Hepatocyte (in vitro differentiated cells): ENCODE measurements at regions not wholly inside any gene's neighbourhood (a gene's known extent, or its start where the extent isn't known, plus 50 kb on each side); places are given as distances from the start of the nearest gene placed in this dataset.

Source experiments
- DNase-seq: peaks from one replicate; pipeline ENCODE4 v3.0.0-alpha.2; 2016; ENCODE audit warnings: low spot score
- H2AFZ ChIP-seq: fragments of 200-600 bp; sonication (generic); 2 replicates; pipeline ENCODE4 v1.6.0; 2016; ENCODE audit warnings: antibody characterized with exemption, mild to moderate bottlenecking
- H3K27ac ChIP-seq: fragments of 200-600 bp; sonication (generic); 2 replicates; pipeline ENCODE4 v1.5.1; 2016; ENCODE audit warnings: mild to moderate bottlenecking
- H3K27me3 ChIP-seq: fragments of 200-600 bp; sonication (generic); 2 replicates; pipeline ENCODE4 v1.6.1; 2016
- H3K36me3 ChIP-seq: fragments of 200-600 bp; sonication (generic); replicated peaks from 2 replicates; pipeline ENCODE4 v1.5.1; 2016; ENCODE audit warnings: low read depth; ENCODE audit not compliant: insufficient read depth
- H3K4me1 ChIP-seq: fragments of 200-600 bp; sonication (generic); 2 replicates; pipeline ENCODE4 v1.5.1; 2016; ENCODE audit warnings: mild to moderate bottlenecking, moderate library complexity; ENCODE audit not compliant: insufficient read depth
- H3K4me2 ChIP-seq: fragments of 200-600 bp; sonication (generic); 2 replicates; pipeline ENCODE4 v1.6.0; 2016
- H3K4me3 ChIP-seq: fragments of 200-600 bp; sonication (generic); 2 replicates; pipeline ENCODE4 v1.5.1; 2016; ENCODE audit warnings: mild to moderate bottlenecking
- H3K79me2 ChIP-seq: fragments of 200-600 bp; sonication (generic); 2 replicates; pipeline ENCODE4 v1.6.0; 2017; ENCODE audit warnings: mild to moderate bottlenecking
- H3K9me2 ChIP-seq: fragments of 200-600 bp; sonication (generic); replicated peaks from 2 replicates; pipeline ENCODE4 v1.6.0; 2017; ENCODE audit warnings: mild to moderate bottlenecking; ENCODE audit not compliant: insufficient read depth
- H3K9me3 ChIP-seq: fragments of 200-600 bp; sonication (generic); 2 replicates; pipeline ENCODE4 v1.5.1; 2016; ENCODE audit warnings: low read depth, mild to moderate bottlenecking
- H4K20me1 ChIP-seq: fragments of 200-600 bp; sonication (generic); 2 replicates; pipeline ENCODE4 v1.6.0; 2016; ENCODE audit warnings: mild to moderate bottlenecking; ENCODE audit not compliant: insufficient read depth, poor library complexity, severe bottlenecking
- EZH2 ChIP-seq: fragments of 200-600 bp; sonication (generic); IDR thresholded peaks from 2 replicates; pipeline ENCODE4 v1.6.1; 2016; ENCODE audit warnings: antibody characterized with exemption, mild to moderate bottlenecking, borderline replicate concordance
- EZH2phosphoT487 ChIP-seq: fragments of 200-600 bp; sonication (generic); IDR thresholded peaks from one replicate; pipeline ENCODE4 v1.6.1; 2018; ENCODE audit warnings: antibody characterized with exemption, mild to moderate bottlenecking, low read depth, moderate library complexity; ENCODE audit not compliant: unreplicated experiment, severe bottlenecking
- WGBS: methylation state at CpG from one replicate; pipeline ENCODE4 v1.1.6; 2016; ENCODE audit warnings: low lambda C conversion rate; ENCODE audit errors: missing lambda C conversion rate; 5-methylcytosine and 5-hydroxymethylcytosine counted together
- TF ChIP-seq, protein P1 (sequence below): fragments of 200-600 bp; sonication (generic); IDR thresholded peaks from 2 replicates; pipeline ENCODE4 v1.5.1; 2016; ENCODE audit warnings: antibody characterized with exemption, mild to moderate bottlenecking; ENCODE audit not compliant: poor library complexity

DNA sequence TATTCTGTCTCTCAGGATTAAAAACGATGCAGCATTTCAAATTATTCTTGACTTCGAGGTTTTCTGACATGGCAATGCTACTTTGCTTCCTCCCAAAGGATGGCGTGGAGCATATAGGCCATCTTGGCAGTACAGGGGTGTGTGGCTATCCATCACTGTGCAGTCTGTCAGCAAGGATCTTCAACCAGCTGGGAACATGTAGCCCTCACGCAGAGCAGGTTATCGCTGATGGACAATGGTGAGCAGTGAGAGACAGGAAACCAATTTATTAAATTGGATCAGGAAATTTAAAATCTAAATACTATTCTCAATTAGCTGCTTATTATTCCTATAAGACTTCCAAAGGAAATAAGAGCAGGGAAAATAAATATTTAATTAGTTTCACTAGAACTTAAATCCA is 615.3 kb downstream of the OTOL1 start:
- 89% methylated on average over 5 of the region's 5 CpGs for WGBS
- TF ChIP-seq, protein P1, sequence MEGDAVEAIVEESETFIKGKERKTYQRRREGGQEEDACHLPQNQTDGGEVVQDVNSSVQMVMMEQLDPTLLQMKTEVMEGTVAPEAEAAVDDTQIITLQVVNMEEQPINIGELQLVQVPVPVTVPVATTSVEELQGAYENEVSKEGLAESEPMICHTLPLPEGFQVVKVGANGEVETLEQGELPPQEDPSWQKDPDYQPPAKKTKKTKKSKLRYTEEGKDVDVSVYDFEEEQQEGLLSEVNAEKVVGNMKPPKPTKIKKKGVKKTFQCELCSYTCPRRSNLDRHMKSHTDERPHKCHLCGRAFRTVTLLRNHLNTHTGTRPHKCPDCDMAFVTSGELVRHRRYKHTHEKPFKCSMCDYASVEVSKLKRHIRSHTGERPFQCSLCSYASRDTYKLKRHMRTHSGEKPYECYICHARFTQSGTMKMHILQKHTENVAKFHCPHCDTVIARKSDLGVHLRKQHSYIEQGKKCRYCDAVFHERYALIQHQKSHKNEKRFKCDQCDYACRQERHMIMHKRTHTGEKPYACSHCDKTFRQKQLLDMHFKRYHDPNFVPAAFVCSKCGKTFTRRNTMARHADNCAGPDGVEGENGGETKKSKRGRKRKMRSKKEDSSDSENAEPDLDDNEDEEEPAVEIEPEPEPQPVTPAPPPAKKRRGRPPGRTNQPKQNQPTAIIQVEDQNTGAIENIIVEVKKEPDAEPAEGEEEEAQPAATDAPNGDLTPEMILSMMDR: no peak
- TF ChIP-seq EZH2 (no peak), EZH2phosphoT487 (no peak)
- no peak for DNase-seq

DNA sequence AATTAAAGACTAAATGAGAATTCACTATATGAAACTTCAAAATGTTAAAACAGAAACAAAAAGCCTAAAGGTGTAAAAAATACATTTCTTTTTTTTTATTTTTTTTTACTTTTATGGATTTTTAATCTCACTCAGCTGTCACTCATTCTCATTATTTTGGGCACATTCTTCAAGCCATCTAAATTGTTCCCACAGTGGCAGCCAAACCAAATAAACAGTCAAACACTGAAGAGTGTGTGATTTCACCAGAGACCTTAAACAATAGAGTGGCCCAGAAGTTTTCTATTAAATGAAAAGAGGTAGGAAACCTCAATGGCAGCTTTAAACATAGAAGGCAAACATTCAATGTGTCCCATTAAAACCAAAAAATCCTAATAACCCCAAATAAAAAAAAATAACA is 616.1 kb downstream of the OTOL1 start:
- Histone ChIP-seq H3K4me3 (no peak overlapping the region), H3K79me2 (no peaks in the 10 kb centered on the region), H4K20me1 (no peaks in the 10 kb centered on the region), H2AFZ (no peak overlapping the region), H3K4me2 (no peak overlapping the region), H3K27me3 (no peaks in the 10 kb centered on the region), H3K9me3 (no peaks in the 10 kb centered on the region), H3K27ac (no peak overlapping the region), H3K4me1 (no peaks in the 10 kb centered on the region), H3K36me3 (no peaks in the 10 kb centered on the region), H3K9me2 (no peaks in the 10 kb centered on the region)
- no peak for TF ChIP-seq EZH2phosphoT487
- no peak for TF ChIP-seq EZH2
- TF ChIP-seq, protein P1: no peak
- DNase-seq: no peak

More for the DNA sequence above, 615.3 kb downstream of the OTOL1 start:
- no peak overlapping the region for H3K4me3 ChIP-seq
- H3K27ac ChIP-seq: no peak overlapping the region
- no peaks in the 10 kb centered on the region for H4K20me1 ChIP-seq
- H2AFZ ChIP-seq: no peak overlapping the region
- no peaks in the 10 kb centered on the region for H3K9me3 ChIP-seq
- no peaks in the 10 kb centered on the region for H3K9me2 ChIP-seq
- no peaks in the 10 kb centered on the region for H3K27me3 ChIP-seq
- no peaks in the 10 kb centered on the region for H3K4me1 ChIP-seq
- no peak overlapping the region for H3K4me2 ChIP-seq
- no peaks in the 10 kb centered on the region for H3K79me2 ChIP-seq
- H3K36me3 ChIP-seq: no peaks in the 10 kb centered on the region

DNA sequence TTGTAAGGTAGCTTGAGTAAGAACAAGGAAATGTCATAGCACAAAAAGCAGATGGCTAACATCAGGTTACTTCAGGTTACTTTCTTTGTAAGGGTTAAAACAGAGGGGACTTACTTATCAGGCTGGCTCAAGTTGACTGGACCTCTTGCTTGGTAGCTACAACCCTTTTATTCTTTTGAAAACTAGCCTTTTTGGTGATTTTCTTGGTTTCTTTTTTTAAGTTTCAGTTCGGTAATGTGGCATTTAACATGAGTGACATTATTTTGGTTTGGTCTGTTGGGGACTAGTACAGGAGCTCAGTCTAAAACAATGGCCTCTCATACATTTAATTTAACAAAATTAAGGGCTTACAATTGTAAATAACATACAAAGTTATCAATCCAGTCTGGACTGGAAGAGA is 621.4 kb downstream of the OTOL1 start:
- TF ChIP-seq EZH2phosphoT487: no peak
- TF ChIP-seq, protein P1: no peak
- no peak for TF ChIP-seq EZH2
- WGBS: 87% methylated on average over 1 of the region's 1 CpG
- Histone ChIP-seq H3K27ac (no peak overlapping the region), H3K9me3 (no peaks in the 10 kb centered on the region), H3K4me1 (no peaks in the 10 kb centered on the region), H3K27me3 (no peaks in the 10 kb centered on the region), H3K4me2 (no peak overlapping the region), H3K79me2 (no peaks in the 10 kb centered on the region), H2AFZ (no peak overlapping the region), H4K20me1 (no peaks in the 10 kb centered on the region), H3K4me3 (no peak overlapping the region), H3K36me3 (no peaks in the 10 kb centered on the region), H3K9me2 (no peaks in the 10 kb centered on the region)
- no peak for DNase-seq

DNA sequence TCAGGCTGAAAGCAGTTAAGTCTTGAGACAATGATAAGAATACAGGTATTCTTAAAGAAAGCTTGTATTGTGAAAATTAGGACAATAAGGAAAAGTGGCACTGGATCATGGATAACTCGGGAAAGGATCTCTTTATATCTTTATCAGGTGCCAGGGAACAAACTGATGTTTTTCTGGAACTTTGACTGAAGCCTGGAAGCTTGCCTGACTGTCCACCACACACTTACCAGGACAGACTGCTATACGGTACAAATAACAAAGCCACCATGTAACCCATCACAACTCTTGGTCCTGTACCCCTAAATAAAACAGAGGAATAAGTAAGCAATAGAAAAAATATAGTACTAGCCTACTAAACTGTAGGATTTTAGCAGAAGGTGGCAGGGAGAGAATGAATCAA is 623.0 kb downstream of the OTOL1 start:
- WGBS: 63% methylated on average over 2 of the region's 2 CpGs
- no peaks in the 10 kb centered on the region for H4K20me1 ChIP-seq

More for the DNA sequence above, 623.0 kb downstream of the OTOL1 start:
- Histone ChIP-seq H3K27ac (no peak overlapping the region), H3K9me2 (no peaks in the 10 kb centered on the region), H3K79me2 (no peaks in the 10 kb centered on the region), H3K4me3 (no peak overlapping the region), H2AFZ (no peak overlapping the region), H3K4me1 (no peaks in the 10 kb centered on the region), H3K9me3 (no peaks in the 10 kb centered on the region), H3K4me2 (no peak overlapping the region), H3K36me3 (no peaks in the 10 kb centered on the region), H3K27me3 (no peaks in the 10 kb centered on the region)
- TF ChIP-seq, protein P1: no peak
- no peak for TF ChIP-seq EZH2phosphoT487
- TF ChIP-seq EZH2: no peak
- no peak for DNase-seq
